ENCODE measurements at regions not wholly inside any gene's neighbourhood (a gene's known extent, or its start where the extent isn't known, plus 50 kb on each side); places are given as distances from the start of the nearest gene placed in this dataset.

- TF ChIP-seq, protein P1, sequence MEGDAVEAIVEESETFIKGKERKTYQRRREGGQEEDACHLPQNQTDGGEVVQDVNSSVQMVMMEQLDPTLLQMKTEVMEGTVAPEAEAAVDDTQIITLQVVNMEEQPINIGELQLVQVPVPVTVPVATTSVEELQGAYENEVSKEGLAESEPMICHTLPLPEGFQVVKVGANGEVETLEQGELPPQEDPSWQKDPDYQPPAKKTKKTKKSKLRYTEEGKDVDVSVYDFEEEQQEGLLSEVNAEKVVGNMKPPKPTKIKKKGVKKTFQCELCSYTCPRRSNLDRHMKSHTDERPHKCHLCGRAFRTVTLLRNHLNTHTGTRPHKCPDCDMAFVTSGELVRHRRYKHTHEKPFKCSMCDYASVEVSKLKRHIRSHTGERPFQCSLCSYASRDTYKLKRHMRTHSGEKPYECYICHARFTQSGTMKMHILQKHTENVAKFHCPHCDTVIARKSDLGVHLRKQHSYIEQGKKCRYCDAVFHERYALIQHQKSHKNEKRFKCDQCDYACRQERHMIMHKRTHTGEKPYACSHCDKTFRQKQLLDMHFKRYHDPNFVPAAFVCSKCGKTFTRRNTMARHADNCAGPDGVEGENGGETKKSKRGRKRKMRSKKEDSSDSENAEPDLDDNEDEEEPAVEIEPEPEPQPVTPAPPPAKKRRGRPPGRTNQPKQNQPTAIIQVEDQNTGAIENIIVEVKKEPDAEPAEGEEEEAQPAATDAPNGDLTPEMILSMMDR (conservative IDR thresholded peaks at IDR 0.05), result peak; percentile 13
- H3K4me3 Mint-ChIP-seq, result no peak overlapping the region
- peaks cover 5% of the 10 kb centered on the region for H3K36me3 Mint-ChIP-seq
- peak overlapping the region; percentile 33 for H3K27ac Mint-ChIP-seq
- H3K27me3 Mint-ChIP-seq, result peaks cover 19% of the 10 kb centered on the region
- H3K4me1 Mint-ChIP-seq (ENCODE audit: unreplicated experiment), result peaks cover 33% of the 10 kb centered on the region
- DNase-seq (ENCODE audit: extremely low spot score, unreplicated experiment), result no peak
- H3K9me3 Mint-ChIP-seq, result peaks cover 19% of the 10 kb centered on the region
Observed at GRCh38 chr1:47545912-47546483, 108.2 kb downstream of the FOXD2 start.

DNA sequence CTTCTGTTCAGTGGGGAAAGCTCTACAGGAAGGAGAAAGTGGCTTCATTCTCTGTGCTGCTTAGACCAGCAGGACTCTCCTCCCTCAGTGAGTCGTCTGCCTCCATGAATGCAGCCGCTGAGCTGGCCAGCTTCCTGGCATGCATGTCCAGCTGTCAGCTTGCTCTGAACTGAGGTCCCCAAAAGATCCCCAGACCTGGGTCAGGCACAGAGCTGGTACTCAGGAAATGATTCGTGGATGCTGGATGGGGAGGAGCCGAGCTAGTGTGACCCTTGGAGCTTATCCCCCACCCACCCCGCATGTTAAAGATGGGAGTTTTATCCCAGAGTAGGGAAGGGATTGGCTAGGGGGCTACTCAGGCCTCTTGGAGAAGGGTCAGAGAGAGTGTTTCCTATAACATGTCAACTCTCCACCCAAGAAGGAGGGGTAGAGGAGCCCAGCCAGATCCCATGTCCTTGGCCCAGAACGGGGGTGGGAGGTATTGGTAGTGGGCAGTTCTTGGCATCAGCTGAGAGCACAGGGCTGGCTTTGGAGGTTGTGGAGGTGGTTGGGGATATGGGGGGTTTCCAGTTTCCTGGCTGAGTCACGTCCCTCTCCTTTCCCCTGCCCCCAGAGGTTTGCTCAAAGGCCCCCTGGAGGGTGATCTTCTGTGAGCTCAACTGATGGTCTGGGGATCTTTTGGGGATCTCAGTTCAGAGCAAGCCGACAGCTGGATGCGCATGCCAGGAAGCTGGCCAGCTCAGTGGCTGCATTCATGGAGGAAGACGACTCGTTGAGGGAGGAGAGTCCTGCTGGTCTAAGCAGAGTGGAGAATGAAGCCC lies 110.1 kb downstream of the FOXD2 start:
- peaks cover 20% of the 10 kb centered on the region for H3K27me3 Mint-ChIP-seq
- H3K4me1 Mint-ChIP-seq (ENCODE audit: unreplicated experiment), result peaks cover 36% of the 10 kb centered on the region
- H3K36me3 Mint-ChIP-seq, result peaks cover 4% of the 10 kb centered on the region
- TF ChIP-seq, protein P1 (conservative IDR thresholded peaks at IDR 0.05), result no peak
- H3K9me3 Mint-ChIP-seq, result peaks cover 4% of the 10 kb centered on the region
- DNase-seq (ENCODE audit: extremely low spot score, unreplicated experiment), result no peak
- no peak overlapping the region for H3K4me3 Mint-ChIP-seq
- H3K27ac Mint-ChIP-seq, result no peak overlapping the region

GRCh38 chr1:47548637-47549036 lies 110.8 kb downstream of the FOXD2 start:
- Mint-ChIP-seq H3K27ac (no peak overlapping the region), H3K36me3 (no peaks in the 10 kb centered on the region), H3K27me3 (peaks cover 21% of the 10 kb centered on the region), H3K4me3 (no peak overlapping the region), H3K4me1 (ENCODE audit: unreplicated experiment) (peaks cover 36% of the 10 kb centered on the region), H3K9me3 (no peaks in the 10 kb centered on the region)
- no peak for DNase-seq (ENCODE audit: extremely low spot score, unreplicated experiment)
- TF ChIP-seq, protein P1 (conservative IDR thresholded peaks at IDR 0.05), result no peak

- Mint-ChIP-seq H3K4me3 (no peak overlapping the region), H3K9me3 (no peaks in the 10 kb centered on the region), H3K27me3 (peaks cover 18% of the 10 kb centered on the region), H3K4me1 (ENCODE audit: unreplicated experiment) (peaks cover 38% of the 10 kb centered on the region), H3K36me3 (no peaks in the 10 kb centered on the region), H3K27ac (no peak overlapping the region)
- no peak for DNase-seq (ENCODE audit: extremely low spot score, unreplicated experiment)
- TF ChIP-seq, protein P1 (conservative IDR thresholded peaks at IDR 0.05), result no peak
Observed at GRCh38 chr1:47549532-47549931, 111.7 kb downstream of the FOXD2 start.

DNA sequence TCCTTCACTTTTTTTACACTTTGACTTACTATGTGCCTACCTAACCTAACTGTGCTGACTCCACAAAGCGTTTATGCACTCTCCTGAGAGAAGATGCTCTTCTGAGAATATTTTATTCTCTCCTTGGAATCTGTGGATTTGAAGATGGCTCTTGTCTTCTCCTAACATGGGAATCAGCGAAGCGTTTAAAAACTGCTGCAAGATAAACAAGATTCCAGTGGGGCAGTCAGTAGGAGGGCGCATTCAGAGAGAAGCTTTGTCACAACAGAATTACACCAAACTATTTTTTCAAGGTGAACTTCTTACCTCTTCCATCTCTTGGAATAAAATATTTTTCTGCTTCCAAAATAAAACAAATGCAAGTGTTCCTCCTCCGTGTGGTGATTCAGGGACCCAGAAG lies 113.1 kb downstream of the FOXD2 start:
- TF ChIP-seq, protein P1 (conservative IDR thresholded peaks at IDR 0.05), result no peak
- Mint-ChIP-seq H3K36me3 (no peaks in the 10 kb centered on the region), H3K4me3 (no peak overlapping the region), H3K4me1 (ENCODE audit: unreplicated experiment) (peaks cover 31% of the 10 kb centered on the region), H3K27me3 (peaks cover 16% of the 10 kb centered on the region), H3K27ac (no peak overlapping the region), H3K9me3 (no peaks in the 10 kb centered on the region)
- no peak for DNase-seq (ENCODE audit: extremely low spot score, unreplicated experiment)
